Stimulated activated CD8-positive, alpha-beta memory T cell treated with anti-CD3 and anti-CD28 coated beads, Interleukin-15, amount 100 ng/mL, for 48 hours (primary cell): ENCODE measurements at regions not wholly inside any gene's neighbourhood (a gene's known extent, or its start where the extent isn't known, plus 50 kb on each side); places are given as distances from the start of the nearest gene placed in this dataset.
"Not testable (repeated sequence)": the region's sequence is repeated elsewhere in the genome, so short reads cannot be mapped to it uniquely, and the experiment has no call there.

ENCODE experiments used
- DNase-seq, 2 donors: peaks; one replicate each; pipeline ENCODE4 v3.0.0-alpha.2; 2020; ENCODE audit warnings: low read depth in 2 of 2

DNA sequence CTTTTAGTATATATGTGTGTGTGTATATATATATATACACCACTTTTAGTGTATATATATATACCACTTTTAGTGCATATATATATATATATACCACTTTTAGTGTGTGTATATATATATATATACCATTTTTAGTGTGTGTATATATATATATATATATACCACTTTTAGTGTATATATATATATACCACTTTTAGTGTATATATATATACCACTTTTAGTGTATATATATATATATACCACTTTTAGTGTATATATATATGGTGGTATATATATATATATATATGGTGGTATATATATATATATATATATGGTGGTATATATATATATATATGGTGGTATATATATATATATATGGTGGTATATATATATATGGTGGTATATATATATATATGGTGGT lies 79.5 kb upstream of the ANK3 start:
- not testable (repeated sequence) for DNase-seq

DNA sequence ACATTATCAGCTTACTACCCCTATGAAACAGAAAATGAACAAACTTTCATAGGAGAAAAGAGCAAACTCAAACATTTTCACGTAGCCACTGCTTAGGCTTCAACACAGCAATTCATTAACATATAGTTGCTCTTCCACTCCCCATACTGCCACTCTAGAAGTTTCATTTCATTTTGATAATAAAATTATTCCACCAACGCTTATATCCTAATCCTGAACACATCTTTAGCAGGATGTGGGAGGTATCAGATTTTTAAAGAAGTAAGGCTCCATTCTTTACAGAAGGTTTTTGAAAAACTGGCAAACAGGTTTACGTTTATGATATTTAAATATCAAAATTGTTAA lies 77.5 kb upstream of the ANK3 start:
- no peak for DNase-seq

DNA sequence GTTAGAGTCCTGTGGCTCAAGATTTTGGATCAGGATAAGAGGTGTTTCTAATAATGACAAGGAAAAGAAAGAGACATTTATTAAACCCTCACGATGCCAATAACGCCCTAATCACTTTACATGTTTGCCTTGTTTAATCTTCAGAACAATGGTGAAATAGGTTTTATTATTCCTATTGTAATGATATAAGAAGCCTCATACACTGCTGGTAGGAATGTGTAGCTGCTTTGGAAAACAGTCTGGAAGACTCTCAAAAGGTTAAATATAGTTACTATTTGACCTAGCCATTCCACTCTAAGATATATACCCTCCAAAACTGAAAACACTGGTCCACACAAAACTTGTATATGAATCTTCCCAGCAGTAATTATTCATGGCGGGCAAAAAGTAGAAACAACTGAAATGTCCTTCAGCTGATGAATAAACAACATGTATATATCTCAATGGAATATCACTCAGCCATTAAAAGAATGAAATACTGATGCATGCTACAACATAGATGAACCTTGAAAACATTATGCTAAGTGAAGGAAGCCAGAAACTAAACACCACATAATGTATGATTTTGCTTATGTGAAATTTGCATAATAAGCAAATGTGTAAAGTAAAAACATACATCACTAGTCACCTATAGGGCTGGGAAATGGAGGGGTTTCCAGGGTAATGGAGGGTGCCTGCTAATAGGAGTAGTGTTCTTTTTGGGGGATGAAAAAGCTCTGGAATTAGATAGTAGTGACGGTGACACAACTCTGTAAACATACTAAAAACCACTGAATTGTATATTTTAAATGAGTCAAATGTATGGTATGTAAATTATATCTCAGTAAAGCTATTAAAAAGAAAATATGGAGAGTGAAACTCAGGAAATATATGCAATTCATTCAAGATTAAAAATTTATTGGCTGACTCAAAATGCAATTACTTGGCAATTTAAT lies 76.9 kb upstream of the ANK3 start:
- DNase-seq = no peak

DNA sequence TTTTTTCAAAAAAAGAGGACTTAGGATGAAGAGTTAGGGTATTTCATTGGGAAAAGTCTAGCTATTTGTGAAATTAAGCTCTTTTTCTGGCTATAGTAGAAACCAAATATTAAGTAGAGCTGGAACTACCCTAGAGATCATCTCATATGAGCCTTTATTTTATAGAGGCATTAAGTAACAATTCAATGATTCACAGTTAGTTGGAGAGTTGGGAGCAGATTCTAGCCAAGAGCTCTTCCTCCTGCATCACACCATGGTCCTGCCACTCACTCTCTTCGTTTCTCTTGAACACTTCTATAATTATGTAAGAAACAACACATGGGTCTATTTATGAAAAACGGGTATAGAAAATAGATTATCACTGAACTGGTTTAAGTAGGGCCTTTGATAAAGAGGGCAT lies 76.1 kb upstream of the ANK3 start:
- DNase-seq = no peak

DNA sequence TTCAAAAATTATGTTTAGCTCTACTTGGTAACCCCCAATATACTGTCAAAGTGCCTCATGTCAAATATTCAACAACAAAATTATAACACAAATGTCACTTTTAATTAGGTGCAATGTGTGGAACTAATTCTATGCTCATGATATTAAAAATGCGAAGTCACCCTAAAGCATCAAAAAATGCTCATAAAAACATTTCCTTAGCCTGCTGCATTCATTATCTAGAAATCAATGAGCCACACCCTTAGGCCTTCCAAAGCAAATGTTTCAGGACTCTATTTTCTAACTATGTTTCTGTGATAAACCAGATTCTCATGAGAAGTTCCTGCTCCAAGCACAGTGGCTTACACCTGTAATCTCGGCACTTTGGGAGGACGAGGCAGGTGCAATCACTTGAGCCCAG lies 75.0 kb upstream of the ANK3 start:
- DNase-seq = no peak

DNA sequence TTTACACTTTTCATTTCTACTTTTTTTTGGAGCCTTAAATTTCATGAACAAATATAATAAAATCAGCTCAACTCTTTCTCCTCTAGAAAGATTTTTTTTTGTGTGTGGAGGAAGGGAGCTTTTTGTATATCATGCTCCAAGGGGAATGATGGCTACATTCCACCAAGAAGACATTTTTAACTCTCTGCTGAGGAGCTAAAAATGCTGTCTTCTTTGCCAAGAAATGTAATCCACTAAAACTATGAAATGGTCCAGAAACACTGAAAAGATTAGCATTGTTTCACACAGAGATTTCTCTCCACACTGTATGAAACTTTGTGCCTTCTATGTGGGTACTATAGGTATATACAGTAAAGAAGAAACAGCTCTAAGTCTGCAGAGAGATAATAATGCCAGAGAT lies 74.1 kb upstream of the ANK3 start:
- no peak for DNase-seq

DNA sequence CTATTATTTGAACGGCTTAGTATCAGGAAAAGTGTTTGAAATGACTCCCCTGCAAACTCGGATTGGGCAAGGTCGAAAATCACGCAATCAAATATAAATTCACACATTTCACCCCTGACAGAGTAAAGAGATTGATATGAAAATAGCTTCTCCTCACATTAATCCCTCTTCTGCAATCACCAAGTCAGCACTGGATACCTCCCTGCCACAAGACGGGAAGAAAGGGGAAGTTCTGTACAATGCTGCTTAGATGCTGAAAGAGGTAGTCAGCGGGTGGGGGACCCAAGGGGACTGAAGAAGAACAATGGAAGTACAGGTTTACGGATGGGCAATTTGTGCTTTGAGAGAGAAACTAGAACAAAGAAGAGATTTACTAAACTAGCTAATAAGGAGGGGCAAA lies 72.0 kb upstream of the ANK3 start:
- DNase-seq = no peak

DNA sequence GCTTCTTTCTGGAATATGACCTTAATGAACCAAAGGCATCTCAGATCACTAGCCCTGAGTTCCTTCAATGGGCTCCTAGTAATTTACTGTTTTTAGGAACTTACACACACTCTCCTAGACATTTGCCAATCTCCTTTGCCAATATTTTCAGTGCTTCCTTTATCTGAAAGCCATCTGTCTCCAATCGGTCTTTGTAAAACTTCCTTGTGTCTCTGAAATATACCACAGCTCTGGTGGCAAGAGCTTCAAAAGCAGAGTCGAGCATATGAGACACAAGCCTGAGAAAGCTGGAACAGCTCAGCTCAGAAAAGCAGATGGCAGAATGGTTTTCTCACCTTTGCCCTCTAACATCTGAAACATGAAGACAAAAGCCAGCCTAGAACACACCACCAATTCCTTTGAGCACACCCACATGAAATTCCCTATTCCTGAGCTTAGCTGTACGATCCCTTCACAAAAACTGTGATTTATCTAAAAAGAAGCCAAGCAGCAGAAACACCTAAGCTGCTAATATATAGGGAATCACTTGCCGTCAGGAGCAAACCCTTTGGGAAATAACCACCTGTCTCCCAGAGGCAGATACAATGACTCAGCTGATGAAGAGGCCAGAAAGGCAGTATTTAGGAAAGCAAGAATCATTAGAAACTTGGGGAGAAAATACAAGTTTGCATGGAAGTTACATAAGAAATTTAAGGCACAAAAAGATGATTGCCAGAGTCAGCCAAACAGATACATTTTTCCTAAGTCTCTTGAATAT lies 70.2 kb upstream of the ANK3 start:
- DNase-seq = no peak

DNA sequence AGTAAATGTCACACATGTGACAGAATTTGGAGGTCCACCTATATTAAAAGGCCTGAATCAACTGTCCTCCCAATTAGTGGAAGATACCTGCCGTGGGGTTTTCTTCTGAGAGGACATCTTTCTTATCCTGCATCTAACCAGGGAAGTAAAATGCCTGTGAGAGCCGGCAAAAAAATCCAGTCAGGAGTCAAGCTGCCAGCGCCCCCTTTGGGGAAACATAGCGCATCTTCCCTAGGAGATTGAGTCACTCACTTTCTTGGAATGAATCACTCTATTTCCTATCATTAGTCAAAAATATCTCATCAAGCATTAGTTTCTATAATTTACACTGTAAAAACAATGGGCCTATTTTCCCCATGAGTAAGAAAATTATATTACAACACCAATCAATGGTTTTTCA lies 66.4 kb upstream of the ANK3 start:
- no peak for DNase-seq

DNA sequence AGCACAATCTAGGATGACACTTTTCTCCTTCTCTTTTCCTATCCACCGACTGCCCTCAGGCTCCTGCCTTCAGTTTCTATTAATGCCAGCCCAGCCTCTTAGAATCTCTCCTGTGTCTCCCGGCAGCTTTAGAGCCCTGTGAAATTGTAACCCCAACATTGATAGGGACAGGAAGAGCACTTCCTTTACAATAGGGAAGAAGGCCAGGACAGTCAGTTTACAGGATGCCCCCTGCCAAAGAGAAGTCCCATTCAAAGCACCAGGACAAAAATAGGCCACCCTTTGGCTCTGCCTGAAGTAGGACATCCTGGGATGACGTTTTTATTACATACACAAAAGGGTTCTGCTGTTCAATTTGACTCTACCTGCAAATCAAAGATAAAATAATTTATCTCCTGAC lies 64.7 kb upstream of the ANK3 start:
- DNase-seq = no peak

DNA sequence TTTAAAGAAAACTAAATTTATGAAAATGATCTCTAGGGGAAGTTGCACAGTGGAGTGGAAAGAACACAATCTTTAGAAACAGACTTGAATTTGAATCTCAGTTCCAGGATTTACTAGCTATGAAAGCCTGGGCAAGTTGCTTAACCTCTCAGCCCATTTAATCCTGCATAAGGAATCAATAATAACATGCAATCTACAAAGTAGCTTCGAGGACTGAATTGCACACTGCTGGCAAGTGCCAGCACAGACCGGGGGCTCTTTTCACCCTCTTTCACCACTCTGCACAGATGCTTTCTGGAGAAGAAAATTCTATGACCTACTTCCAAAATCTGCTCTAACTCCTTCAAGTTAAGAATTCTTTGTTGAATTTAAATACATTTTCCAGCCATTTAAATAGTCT lies 63.4 kb upstream of the ANK3 start:
- DNase-seq = no peak

DNA sequence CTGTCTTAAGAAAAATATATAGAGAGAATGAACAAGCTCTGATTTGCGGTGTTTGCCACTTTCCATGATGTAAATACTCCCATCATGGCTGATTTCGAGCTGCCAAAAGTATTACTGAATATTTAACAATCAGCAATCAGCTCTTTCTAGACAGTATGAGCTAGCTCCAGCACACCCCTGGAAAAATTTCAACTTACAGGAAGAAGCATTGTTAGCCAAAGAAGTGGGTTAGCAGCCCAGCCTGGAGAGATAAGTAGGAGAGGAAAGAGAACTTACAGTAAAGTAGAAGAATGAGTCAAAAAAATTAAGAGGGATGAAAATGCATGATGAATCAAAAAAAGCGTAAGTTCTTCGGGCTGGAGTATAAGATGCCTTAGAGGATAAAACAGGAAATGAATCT lies 60.6 kb upstream of the ANK3 start:
- no peak for DNase-seq

DNA sequence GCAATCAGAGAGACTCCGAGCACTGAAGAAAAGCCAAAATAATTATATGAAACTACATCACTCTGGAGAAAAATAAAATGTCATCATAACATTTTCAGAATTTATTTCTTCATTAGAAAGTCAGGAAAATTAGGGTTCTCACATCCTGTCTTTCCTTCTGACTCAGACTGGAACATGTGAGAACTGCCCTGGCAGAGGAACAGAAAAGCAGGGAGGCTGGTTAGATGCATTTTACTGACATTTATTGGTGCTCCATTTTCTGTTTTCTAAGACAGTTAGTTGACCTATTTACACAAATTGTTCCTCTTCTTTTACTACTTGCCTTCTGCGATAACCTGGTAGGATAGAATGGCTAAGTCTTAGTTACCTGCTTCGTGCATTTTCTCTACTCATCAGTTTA lies 58.6 kb upstream of the ANK3 start:
- DNase-seq = no peak

DNA sequence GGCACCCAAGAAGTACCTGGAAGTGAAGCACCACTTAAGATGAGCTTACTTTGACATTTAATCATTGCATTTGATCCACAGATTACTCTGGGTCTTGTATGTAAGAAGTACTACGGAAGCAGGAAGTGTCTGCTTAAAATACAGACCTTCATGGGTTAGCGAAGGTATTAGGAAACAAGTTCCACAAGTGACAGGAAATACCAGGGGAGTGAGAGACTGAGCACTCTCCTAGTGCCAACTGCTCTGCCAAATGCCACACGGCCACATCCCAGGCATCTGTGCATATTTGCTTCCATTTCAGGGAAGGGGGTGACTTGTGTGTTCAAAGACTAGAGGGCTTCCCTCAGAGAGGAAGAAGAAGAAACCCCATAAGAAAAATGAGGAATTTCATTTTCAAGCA lies 57.2 kb upstream of the ANK3 start:
- no peak for DNase-seq

DNA sequence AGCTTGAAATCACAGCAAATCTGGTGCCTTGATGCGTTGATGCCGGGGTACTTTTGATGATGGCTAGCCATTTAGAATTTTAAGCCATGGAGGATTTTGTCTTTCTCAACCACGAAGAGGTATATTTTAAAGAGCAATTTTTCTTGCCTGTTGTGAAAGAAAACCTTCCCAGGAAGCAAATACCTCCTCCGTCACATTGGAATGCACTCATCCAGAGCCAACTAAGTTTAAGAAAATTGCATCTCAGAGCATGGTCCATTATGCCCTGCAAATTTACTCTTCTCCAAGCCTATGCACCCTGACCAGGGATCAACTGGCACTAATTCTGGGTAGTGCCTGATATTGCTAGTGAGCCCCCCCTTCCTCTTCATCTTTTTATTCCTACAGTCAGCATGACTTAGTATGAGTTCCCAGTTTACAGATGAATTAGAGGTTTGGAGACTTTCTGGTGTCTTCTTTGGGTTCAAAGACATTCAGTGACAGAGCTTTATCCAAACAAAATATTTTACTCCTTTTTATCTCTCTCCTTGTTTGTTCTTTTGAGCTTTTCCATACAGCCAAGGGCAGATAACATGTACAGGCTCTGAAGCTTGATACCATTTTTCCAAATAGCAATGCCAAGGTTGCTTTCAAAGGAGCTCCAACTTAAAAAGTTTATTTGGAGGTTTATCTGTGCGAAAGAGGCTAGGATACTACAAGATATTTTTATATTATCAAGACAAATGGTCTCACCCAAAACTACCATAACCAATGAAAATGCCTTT lies 56.6 kb upstream of the ANK3 start:
- DNase-seq = no peak

DNA sequence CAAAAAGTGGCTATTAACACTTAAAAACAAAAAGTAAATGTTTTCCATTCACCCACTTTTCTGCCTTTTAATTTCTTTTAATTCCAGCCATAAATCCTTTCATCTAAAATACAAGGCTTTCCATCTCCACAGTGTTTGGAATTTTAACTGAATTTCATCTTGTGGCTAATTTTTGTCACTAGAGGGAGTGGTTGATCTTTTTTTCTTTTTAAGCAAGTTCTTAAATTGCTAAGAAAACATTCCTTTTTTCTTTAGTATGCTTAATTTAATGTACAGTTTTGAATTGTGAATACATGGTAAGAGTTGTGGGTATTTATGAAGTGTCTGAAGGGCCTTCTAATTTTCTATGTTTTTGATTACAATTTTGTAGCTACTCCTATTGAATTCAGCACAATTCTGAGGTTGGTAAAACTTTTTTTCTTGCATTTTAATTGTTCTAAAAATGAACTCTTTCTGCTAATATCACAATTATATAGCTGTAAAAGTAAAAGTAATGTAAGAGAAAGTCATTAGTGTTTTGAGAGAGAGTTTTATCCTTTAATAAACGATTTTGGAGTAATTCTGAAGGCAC lies 54.9 kb upstream of the ANK3 start:
- no peak for DNase-seq

DNA sequence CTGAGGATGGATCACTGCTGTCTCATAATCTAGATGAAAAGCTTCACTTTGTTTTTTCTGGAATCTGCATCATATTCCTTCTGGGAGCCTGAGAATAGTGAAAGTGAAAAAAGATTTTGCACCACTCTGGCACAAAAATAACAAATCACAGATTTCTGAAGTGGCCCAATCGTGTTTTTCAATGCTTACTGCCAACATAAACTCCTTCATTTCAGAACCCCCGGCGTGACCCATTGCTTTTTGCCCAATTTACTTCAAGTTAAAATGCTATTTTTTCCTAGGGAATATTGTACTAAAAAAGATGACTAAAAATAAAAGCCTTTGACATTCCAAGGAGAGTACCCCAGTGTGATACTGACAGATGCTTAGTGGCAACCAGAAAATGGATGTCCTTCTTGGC lies 53.7 kb upstream of the ANK3 start:
- no peak for DNase-seq

DNA sequence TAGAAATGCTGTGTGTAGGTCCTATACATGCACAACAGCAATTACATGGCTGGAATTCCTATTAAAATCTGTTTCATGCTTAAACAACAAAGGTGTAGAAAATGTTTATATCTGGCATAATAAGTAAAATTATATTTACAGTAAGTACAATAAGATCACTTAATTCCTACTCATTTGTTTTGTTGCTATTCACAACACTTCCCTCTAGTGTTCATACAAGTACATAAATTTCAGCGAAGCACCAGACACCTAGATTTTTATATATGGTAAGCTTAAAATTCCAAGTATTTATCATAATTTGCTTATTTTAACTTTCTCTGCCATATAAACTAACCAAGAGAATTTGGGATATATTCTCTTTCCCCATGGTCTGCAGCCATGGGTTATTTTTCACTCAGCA lies 51.8 kb upstream of the ANK3 start:
- DNase-seq = no peak

DNA sequence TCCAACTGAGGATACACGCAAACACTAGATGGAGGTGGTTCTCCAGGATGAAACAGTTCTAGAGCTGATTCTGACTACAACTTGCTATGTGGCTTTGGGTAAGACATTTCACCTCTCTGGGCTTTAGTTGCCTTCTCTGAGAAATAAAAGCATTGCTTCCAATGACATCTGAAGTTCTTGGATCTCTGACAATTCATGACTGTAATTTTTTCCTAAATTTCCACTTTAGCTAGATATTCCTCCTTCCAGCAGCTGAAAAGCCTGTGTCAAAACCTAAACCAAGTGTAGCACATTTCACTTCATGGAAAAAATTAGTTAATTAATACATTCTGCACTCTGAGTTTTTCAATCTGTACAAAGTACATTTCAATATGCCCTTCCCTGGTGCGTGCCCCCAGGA lies 50.0 kb upstream of the ANK3 start:
- no peak for DNase-seq
